Posterior cingulate gyrus (tissue), 11 donors: ENCODE measurements at regions not wholly inside any gene's neighbourhood (a gene's known extent, or its start where the extent isn't known, plus 50 kb on each side); places are given as distances from the start of the nearest gene placed in this dataset.
A peak's percentile ranks its signal among the peaks of the same experiment; 100 is the strongest.

ENCODE experiments used
- DNase-seq, 10 donors: peaks; one replicate each; pipeline versions ENCODE4 v3.0.0 to v3.0.0-alpha.2; 2020 to 2021; ENCODE audit warnings: mixed read lengths in 3 of 10
- intact Hi-C: fragments of 100-400 bp; cut with DNase I; formaldehyde crosslinking; loops from one replicate; pipeline ENCODE4 v1.15.1; 2023

- DNase-seq = no peak
- intact Hi-C loops = no loop called here
Observed at GRCh38 chr2:167400546-167400945, 512.3 kb downstream of the XIRP2 start.

- intact Hi-C loops = no loop called here
- no peak for DNase-seq
Observed at GRCh38 chr2:167398873-167399272, 510.6 kb downstream of the XIRP2 start.

GRCh38 chr2:167388901-167389300 is 500.6 kb downstream of the XIRP2 start:
- intact Hi-C loops = no loop called here
- DNase-seq = no peak

GRCh38 chr2:167388497-167388896 is 500.2 kb downstream of the XIRP2 start:
- DNase-seq = no peak
- intact Hi-C loops = no loop called here

- no peak for DNase-seq
- intact Hi-C loops = no loop called here
Observed at GRCh38 chr2:167386694-167387093, 498.4 kb downstream of the XIRP2 start.

GRCh38 chr2:167383610-167384194 is 495.4 kb downstream of the XIRP2 start:
- intact Hi-C loops = no loop called here
- DNase-seq = no peak

- intact Hi-C loops = no loop called here
Observed at GRCh38 chr2:167381349-167381748, 493.1 kb downstream of the XIRP2 start.

GRCh38 chr2:167380555-167380954 is 492.3 kb downstream of the XIRP2 start:
- intact Hi-C loops = no loop called here
- no peak for DNase-seq

More at GRCh38 chr2:167381349-167381748, 493.1 kb downstream of the XIRP2 start:
- no peak for DNase-seq

GRCh38 chr2:167380094-167380493 is 491.8 kb downstream of the XIRP2 start:
- DNase-seq = peak in 1 of 10 donors; percentile 64
- intact Hi-C loops = no loop called here

- no peak for DNase-seq
Observed at GRCh38 chr2:167369083-167369482, 480.8 kb downstream of the XIRP2 start.

GRCh38 chr2:167368371-167368770 is 480.1 kb downstream of the XIRP2 start:
- intact Hi-C loops = no loop called here
- no peak for DNase-seq

More at GRCh38 chr2:167369083-167369482, 480.8 kb downstream of the XIRP2 start:
- intact Hi-C loops = no loop called here

GRCh38 chr2:167365216-167365615 is 476.9 kb downstream of the XIRP2 start:
- no peak for DNase-seq
- intact Hi-C loops = no loop called here

- intact Hi-C loops = no loop called here
Observed at GRCh38 chr2:167361426-167361825, 473.1 kb downstream of the XIRP2 start.

GRCh38 chr2:167355821-167356220 is 467.5 kb downstream of the XIRP2 start:
- no peak for DNase-seq

More at GRCh38 chr2:167361426-167361825, 473.1 kb downstream of the XIRP2 start:
- no peak for DNase-seq

GRCh38 chr2:167353605-167354280 is 465.5 kb downstream of the XIRP2 start:
- DNase-seq = no peak
- intact Hi-C loops = no loop called here

More at GRCh38 chr2:167355821-167356220, 467.5 kb downstream of the XIRP2 start:
- intact Hi-C loops = no loop called here

- intact Hi-C loops = no loop called here
- DNase-seq = no peak
Observed at GRCh38 chr2:167345559-167345958, 457.3 kb downstream of the XIRP2 start.

- intact Hi-C loops = no loop called here
- DNase-seq = no peak
Observed at GRCh38 chr2:167342769-167343168, 454.5 kb downstream of the XIRP2 start.

GRCh38 chr2:167340322-167340721 is 452.0 kb downstream of the XIRP2 start:
- no peak for DNase-seq
- intact Hi-C loops = no loop called here

- intact Hi-C loops = no loop called here
- no peak for DNase-seq
Observed at GRCh38 chr2:167336213-167336612, 447.9 kb downstream of the XIRP2 start.

- intact Hi-C loops = no loop called here
- DNase-seq = no peak
Observed at GRCh38 chr2:167335541-167335992, 447.3 kb downstream of the XIRP2 start.

GRCh38 chr2:167334146-167334742 is 446.0 kb downstream of the XIRP2 start:
- no peak for DNase-seq
- intact Hi-C loops = no loop called here

GRCh38 chr2:167333245-167333644 is 445.0 kb downstream of the XIRP2 start:
- no peak for DNase-seq
- intact Hi-C loops = no loop called here
